GM18951 (cell line): ENCODE measurements at regions not wholly inside any gene's neighbourhood (a gene's known extent, or its start where the extent isn't known, plus 50 kb on each side); places are given as distances from the start of the nearest gene placed in this dataset.

ENCODE experiments used
- POLR2A ChIP-seq: IDR thresholded peaks from 4 replicates; pipeline ENCODE4 v1.6.1; 2011; ENCODE audit warnings: mild to moderate bottlenecking; ENCODE audit not compliant: insufficient read length, insufficient read depth; ENCODE audit errors: extremely low read depth
- in situ Hi-C: fragments of 300-500 bp; cut with MboI; formaldehyde crosslinking; loops from one replicate; pipeline ENCODE4 v1.12.0; 2022; ENCODE audit warnings: low sequenced_read_pairs, mixed read lengths, inconsistent platforms; ENCODE audit not compliant: unreplicated experiment

DNA sequence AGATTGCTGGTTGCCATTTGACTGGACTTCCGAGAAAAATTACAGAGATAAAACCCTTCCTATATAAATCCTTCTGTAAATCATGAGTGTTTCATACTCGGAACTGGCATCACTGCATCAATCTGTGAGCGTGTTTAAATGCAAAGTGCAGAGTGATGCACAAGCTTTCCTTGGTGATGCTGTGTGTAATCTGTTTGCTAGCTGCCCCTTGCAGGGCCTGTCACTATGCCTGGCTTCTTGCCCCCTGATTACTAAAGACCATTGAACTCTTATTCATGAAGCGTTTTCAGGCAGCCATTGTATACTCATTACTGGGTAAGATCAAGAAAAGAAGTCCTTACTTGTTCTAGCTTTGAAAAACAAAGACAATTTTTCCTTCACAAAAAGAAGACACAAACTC is 266.9 kb upstream of the FANCL start:
- in situ Hi-C loops = no loop called here
- no peak for TF ChIP-seq POLR2A

DNA sequence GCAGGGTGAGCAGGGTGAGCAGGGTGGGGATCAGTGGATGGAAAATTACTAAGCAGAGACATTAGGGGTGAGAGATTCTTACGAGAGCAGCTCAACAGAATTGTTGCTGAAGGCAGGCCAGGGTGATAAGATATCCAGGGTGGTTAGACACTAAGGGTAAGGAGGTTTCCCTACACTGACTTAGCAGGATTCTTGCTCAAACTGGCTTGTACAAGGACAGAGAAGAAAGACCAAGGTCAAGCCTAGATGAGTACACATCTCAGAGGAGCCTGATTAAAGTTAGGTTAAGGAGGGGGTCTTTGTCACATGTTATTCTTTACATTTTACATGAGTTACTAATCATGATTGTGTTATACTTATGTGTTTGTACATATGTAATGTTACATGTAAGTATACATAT is 262.8 kb upstream of the FANCL start:
- in situ Hi-C loops = no loop called here

DNA sequence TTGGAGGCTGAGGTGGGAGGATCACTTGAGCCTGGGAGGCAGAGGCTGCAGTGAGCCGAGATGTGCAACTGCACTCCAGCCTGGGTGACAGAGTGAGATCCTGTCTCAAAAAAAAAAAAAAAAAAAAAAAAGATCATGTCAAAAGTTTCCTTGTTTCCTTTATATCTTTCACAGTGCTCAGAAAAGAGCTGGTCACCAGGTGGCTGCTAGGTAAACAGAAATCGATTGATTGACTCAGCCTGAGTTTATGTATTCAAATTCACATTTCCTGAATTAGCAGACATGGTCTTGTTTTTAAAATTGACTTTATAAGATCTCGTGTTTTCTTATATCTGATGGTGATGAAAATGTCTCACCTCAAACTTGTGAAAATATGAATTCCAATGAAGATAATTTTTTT is 261.8 kb upstream of the FANCL start:
- in situ Hi-C loops = no loop called here
- no peak for TF ChIP-seq POLR2A

More for the DNA sequence above, 262.8 kb upstream of the FANCL start:
- TF ChIP-seq POLR2A = no peak

DNA sequence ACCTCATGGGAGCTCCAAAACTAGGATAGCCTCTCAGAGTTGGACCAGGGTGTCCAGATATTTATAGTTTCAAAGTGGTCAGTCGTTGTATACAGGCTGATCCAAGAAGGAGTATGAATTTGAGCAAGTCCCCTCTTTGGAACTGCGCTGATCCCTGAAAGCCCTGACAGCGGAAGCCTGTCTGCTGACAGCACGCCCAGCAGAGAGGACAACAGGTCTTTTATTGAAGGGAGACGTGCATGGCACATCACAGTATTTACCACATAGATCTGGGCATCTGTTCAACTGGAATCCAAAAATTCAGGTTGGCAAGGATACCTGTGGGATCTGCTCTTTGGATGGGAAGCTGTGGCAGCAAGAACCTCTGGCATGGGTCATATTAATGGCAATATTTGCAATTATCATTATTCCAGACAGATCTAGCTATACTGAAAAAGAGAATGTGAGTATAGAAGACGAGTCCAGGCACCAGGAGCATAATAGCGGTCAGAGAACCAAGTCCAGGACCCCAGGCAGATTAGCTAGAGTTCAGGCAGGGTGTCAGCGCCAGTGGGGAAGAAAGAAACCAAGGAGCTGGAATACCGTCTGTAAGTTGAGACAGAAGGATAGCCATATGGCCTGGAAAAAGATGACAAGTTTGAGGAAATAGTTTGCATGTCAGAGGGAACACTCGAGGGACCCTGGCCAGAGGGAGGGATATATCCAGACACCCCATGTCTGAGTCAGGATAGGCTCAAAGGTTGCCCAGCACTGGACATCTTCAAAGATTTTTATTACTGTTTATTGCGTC is 260.4 kb upstream of the FANCL start:
- TF ChIP-seq POLR2A = no peak
- in situ Hi-C loops = no loop called here

DNA sequence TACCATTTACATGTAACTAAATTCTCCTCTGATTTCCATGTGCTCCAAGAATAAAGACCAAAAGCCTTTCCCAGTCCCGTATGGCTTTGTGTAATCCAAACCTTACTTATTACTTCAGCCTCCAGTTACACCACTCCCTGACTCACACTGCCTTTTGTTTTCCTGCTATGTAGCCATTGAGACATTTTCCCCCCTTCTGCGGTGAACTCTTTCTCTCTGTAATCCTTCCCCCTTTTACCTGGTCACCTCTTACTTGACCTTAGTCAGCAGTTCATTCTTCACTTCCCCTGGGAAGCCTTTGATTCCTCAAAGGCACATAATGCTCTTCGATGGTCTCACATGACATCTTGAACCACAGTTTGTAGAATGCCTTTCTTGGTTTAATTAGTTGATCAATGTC is 256.0 kb upstream of the FANCL start:
- in situ Hi-C loops = no loop called here
- TF ChIP-seq POLR2A = no peak

DNA sequence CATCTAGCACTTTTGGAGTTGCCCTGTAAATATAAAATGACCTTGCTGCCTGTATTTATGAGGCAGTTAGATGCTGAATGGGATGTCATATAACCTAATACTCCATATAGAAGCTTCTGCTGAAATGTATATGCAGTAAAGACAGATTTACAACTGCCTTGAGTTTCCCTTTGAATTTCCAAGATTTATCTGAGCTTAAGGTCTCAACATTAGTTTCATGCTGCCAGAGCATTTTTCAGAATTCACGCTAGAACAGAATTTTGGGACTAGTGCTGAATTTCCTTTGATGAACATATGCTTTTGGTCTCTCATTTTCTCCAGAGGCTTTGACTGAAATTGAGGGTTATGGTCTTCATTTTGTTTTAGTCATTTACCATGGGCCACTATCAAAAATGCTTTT is 254.7 kb upstream of the FANCL start:
- TF ChIP-seq POLR2A = no peak
- in situ Hi-C loops = no loop called here

DNA sequence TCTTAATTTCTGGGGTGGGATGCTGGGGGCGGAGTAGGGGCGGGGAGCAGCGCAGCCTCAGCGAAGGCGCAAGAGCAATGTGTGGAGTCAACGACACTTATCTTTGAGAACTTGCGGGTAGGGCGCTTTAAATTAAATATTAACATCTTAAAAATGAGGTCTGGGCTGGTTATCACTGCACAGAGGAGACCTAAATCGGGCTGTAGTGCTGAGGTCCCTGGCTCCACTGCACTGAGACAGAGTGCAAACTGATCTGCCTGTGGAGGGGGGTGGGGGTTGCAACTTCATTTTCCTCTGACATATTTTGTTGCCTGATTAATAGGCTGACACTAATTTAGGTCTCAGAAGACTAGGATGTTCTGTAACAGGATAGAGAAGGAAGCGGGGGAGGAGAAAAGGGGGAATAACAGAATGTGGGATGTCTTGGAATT is 253.0 kb upstream of the FANCL start:
- no peak for TF ChIP-seq POLR2A
- in situ Hi-C loops = no loop called here

DNA sequence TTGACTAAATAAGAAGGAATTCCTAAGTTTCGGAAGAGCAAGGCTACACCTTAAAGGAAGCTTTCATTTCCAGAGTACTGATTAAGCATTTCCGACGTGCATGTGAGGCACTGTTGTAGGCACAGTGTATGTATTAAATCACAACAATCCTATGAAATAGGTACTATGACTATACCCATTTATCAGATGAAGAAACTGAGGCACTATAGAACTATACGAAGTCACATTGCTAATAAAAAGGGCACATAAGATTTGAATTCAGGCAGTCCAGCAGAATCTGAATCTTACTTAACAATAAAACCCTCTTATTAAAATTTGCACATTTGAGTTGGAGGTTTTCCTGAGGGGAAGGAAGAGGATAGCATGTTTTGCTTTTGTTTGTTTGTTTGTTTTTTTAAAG is 243.5 kb upstream of the FANCL start:
- no peak for TF ChIP-seq POLR2A

DNA sequence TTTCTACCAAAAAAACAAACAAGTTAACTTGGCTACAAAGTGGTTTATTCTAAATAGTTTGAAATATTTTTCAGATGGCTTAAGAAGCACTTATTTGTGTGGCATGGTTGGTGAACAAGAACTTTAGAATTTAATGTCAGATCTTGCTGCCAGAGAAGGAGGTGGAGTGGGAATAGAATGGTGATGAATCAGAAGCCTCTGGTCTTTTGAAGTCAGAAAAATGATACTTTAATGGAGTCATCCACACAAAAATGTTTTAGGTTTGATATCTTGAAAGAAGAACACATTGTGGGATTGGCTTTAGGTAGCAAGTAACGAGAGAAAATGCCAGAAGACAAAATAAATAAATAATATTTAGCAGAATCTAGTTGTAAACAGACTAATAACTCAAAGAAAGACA is 243.1 kb upstream of the FANCL start:
- TF ChIP-seq POLR2A = no peak
- in situ Hi-C loops = no loop called here

More for the DNA sequence above, 243.5 kb upstream of the FANCL start:
- in situ Hi-C loops = no loop called here

DNA sequence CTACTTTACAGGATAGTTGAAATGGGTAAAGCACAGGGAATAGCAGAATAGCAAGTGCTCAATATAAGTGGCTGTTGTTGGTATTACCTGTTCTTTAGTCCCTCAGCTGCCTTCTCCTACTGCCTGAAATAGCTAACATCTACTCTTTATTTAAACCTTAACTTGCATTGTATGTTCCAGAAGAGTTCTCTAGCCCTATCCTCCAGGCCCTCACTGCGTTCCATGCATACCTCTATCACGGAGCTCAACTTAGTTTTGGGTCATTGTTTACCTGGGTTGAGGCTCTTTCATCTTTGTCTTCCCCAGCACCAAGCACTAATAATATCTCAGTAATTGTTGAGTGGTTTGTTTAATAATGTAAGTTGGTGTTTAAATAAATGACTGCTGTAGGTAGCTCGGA is 242.2 kb upstream of the FANCL start:
- in situ Hi-C loops = no loop called here
- TF ChIP-seq POLR2A = no peak

DNA sequence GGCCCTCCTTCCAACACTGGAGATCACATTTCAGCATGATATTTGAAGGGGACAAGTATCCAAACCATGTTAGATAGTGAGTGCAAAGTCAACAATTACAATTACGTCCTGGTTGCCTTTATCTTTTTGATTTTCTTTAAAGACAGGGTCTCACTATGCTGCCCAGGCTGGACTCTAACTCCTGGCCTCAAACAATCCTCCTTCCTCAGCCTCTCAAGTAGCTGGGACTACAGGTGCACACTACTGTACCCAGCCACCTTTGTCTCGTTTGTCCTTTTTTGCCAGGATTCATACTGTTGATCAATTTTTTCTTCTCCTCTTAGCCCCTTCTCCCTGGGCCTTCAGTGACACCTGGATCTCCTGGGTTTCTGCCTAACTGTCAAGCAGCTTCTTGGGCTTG is 240.5 kb upstream of the FANCL start:
- in situ Hi-C loops = no loop called here

DNA sequence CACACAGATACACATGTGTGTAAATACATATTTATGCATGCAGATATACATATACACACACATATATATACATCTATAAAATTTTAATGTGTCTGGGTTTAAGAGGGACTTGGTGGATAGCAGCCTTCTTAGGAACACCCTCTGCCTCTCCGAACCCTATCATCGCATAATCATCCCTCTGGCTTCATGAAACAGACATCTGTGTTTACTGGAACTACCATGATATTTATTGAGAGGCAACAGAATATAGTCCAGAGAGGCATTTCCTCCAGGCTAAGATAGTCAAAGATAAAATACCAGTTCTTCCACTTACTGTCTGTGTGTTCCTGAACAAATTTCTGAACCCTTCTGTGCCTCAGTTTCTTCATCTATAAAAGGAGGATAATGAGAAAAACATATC is 239.0 kb upstream of the FANCL start:
- in situ Hi-C loops = no loop called here
- TF ChIP-seq POLR2A = no peak

More for the DNA sequence above, 240.5 kb upstream of the FANCL start:
- TF ChIP-seq POLR2A = no peak

DNA sequence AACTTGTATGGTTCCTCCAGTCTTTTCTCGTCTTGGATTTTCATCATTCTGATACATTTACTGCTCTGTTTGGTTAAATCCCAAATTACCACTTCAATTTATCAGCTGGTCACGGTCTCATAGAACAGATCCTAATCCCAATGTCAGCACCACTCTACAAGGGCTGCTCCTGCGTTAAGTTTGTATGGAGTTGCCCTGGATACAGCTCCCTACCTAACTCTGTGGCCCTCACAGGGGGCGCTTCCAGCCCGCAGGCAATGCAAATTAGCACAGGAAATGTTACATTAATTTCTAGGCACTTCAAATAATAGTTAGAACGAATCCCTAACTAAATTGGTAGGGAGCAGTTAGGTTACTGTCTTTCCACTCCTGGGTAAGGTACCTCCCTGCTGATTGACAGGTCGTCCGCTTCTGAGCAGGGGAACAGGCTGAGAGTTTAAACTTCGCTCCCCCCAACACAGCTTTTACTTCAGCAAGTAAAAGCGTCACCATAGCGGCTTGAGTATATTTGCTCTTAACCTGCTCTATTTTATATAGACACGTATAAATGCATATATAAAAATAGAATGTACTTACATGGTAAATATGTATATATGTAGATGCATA is 238.5 kb upstream of the FANCL start:
- in situ Hi-C loops = no loop called here
- no peak for TF ChIP-seq POLR2A

DNA sequence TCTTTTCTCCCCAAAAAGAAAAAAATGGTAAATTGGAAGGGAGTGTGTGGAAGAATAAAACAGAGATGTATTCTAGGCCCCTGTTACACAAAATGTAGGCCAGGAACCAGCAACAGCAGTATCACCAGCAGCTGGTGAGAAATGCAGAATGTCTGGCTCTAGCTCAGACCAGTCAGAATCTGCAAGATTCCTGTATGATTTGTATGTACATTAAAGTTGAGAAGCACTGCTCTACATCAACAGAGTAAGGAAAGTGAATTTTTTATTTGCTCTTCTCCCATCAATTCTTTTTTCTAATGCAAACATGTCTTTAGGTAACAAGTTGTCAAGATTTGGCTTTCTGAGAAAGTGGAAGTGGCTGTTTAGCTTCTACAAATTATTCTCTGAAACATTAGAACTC is 235.4 kb upstream of the FANCL start:
- in situ Hi-C loops = no loop called here
- TF ChIP-seq POLR2A = no peak
